ENCODE measurements at regions not wholly inside any gene's neighbourhood (a gene's known extent, or its start where the extent isn't known, plus 50 kb on each side); places are given as distances from the start of the nearest gene placed in this dataset.

GRCh38 chr1:81496349-81496748 is 304.4 kb upstream of the ADGRL2 start:
- no peaks in the 10 kb centered on the region for H3K9me3 Mint-ChIP-seq
- no peak overlapping the region for H3K27ac Mint-ChIP-seq
- TF ChIP-seq, protein P1, sequence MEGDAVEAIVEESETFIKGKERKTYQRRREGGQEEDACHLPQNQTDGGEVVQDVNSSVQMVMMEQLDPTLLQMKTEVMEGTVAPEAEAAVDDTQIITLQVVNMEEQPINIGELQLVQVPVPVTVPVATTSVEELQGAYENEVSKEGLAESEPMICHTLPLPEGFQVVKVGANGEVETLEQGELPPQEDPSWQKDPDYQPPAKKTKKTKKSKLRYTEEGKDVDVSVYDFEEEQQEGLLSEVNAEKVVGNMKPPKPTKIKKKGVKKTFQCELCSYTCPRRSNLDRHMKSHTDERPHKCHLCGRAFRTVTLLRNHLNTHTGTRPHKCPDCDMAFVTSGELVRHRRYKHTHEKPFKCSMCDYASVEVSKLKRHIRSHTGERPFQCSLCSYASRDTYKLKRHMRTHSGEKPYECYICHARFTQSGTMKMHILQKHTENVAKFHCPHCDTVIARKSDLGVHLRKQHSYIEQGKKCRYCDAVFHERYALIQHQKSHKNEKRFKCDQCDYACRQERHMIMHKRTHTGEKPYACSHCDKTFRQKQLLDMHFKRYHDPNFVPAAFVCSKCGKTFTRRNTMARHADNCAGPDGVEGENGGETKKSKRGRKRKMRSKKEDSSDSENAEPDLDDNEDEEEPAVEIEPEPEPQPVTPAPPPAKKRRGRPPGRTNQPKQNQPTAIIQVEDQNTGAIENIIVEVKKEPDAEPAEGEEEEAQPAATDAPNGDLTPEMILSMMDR (IDR thresholded peaks at IDR 0.05), result no peak
- H3K36me3 Mint-ChIP-seq (ENCODE audit: low read depth), result no peaks in the 10 kb centered on the region
- no peaks in the 10 kb centered on the region for H3K4me1 Mint-ChIP-seq (ENCODE audit: low read depth)
- no peak for DNase-seq
- H3K27me3 Mint-ChIP-seq (ENCODE audit: insufficient read depth), result no peaks in the 10 kb centered on the region
- no peak overlapping the region for H3K4me3 Mint-ChIP-seq

- Mint-ChIP-seq H3K4me1 (ENCODE audit: low read depth) (no peaks in the 10 kb centered on the region), H3K36me3 (ENCODE audit: low read depth) (no peaks in the 10 kb centered on the region), H3K9me3 (no peaks in the 10 kb centered on the region), H3K4me3 (no peak overlapping the region), H3K27me3 (ENCODE audit: insufficient read depth) (peaks cover 2% of the 10 kb centered on the region; the same call in 1 of the 2 replicates), H3K27ac (no peak overlapping the region)
- TF ChIP-seq, protein P1 (IDR thresholded peaks at IDR 0.05), result no peak
- no peak for DNase-seq
These were observed 307.4 kb upstream of the ADGRL2 start for GRCh38 chr1:81493102-81493869.

DNA sequence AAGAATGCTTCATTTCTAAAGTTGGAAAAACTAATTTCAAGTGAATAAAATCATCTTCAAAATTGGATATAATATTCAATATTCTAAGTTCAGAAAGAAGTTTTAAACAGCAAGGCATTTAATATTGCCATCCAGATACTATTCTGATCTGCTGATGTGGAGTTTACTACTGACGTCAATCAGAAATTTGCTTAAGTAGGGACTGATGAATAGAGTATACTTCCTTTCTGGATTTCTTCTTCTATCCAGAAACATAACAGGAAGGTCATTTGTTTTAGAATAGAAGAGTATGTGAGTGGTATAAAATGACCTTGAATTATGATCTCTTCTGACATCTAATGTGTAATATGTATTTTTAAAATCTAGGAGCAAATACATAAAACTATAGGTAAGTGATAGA is 308.1 kb upstream of the ADGRL2 start:
- Mint-ChIP-seq H3K36me3 (ENCODE audit: low read depth) (no peaks in the 10 kb centered on the region), H3K4me3 (no peak overlapping the region), H3K4me1 (ENCODE audit: low read depth) (no peaks in the 10 kb centered on the region), H3K9me3 (no peaks in the 10 kb centered on the region), H3K27me3 (ENCODE audit: insufficient read depth) (peaks cover 2% of the 10 kb centered on the region; the same call in 1 of the 2 replicates), H3K27ac (no peak overlapping the region)
- DNase-seq, result no peak
- TF ChIP-seq, protein P1 (IDR thresholded peaks at IDR 0.05), result no peak

GRCh38 chr1:81490614-81491013 is 310.1 kb upstream of the ADGRL2 start:
- H3K4me3 Mint-ChIP-seq, result no peak overlapping the region
- H3K9me3 Mint-ChIP-seq, result no peaks in the 10 kb centered on the region
- no peak overlapping the region for H3K27ac Mint-ChIP-seq
- H3K27me3 Mint-ChIP-seq (ENCODE audit: insufficient read depth), result peaks cover 2% of the 10 kb centered on the region; the same call in 1 of the 2 replicates
- DNase-seq, result no peak
- H3K4me1 Mint-ChIP-seq (ENCODE audit: low read depth), result no peaks in the 10 kb centered on the region
- H3K36me3 Mint-ChIP-seq (ENCODE audit: low read depth), result no peaks in the 10 kb centered on the region
- TF ChIP-seq, protein P1 (IDR thresholded peaks at IDR 0.05), result no peak

GRCh38 chr1:81489372-81489934 is 311.3 kb upstream of the ADGRL2 start:
- DNase-seq, result no peak
- Mint-ChIP-seq H3K4me1 (ENCODE audit: low read depth) (no peaks in the 10 kb centered on the region), H3K27ac (no peak overlapping the region), H3K27me3 (ENCODE audit: insufficient read depth) (peaks cover 2% of the 10 kb centered on the region; the same call in 1 of the 2 replicates), H3K36me3 (ENCODE audit: low read depth) (no peaks in the 10 kb centered on the region), H3K9me3 (no peaks in the 10 kb centered on the region), H3K4me3 (no peak overlapping the region)
- TF ChIP-seq, protein P1 (IDR thresholded peaks at IDR 0.05), result no peak

Data from HFFc6 (cell line).